RWPE1 (cell line): ENCODE measurements at regions not wholly inside any gene's neighbourhood (a gene's known extent, or its start where the extent isn't known, plus 50 kb on each side); places are given as distances from the start of the nearest gene placed in this dataset.
"Not testable (repeated sequence)": the region's sequence is repeated elsewhere in the genome, so short reads cannot be mapped to it uniquely, and the experiment has no call there.

Source experiments
- CTCF ChIA-PET: fragments of 350-600 bp; sonication (Branson Sonifier 250); formaldehyde crosslinking; extraction: SDS; loops from one replicate; lab custom pipeline; 2021; lab: Yijun Ruan, JAX
- POLR2A ChIA-PET: fragments of 400-600 bp; formaldehyde crosslinking; extraction: SDS; loops from one replicate; lab custom pipeline; 2020; ENCODE audit warnings: antibody characterized with exemption; ENCODE audit not compliant: low non-redundant PET; lab: Yijun Ruan, JAX
- DNase-seq: peaks from one replicate; pipeline ENCODE4 v3.0.0; 2012; ENCODE audit warnings: low spot score
- H3K27ac ChIP-seq: fragments of 450-650 bp; 2 replicates; pipeline ENCODE4 v1.5.1; 2017
- TF ChIP-seq, protein P1 (sequence below): fragments of 450-650 bp; conservative IDR thresholded peaks from 2 replicates; pipeline ENCODE4 v1.5.1; 2017; ENCODE audit warnings: low read depth, mild to moderate bottlenecking

DNA sequence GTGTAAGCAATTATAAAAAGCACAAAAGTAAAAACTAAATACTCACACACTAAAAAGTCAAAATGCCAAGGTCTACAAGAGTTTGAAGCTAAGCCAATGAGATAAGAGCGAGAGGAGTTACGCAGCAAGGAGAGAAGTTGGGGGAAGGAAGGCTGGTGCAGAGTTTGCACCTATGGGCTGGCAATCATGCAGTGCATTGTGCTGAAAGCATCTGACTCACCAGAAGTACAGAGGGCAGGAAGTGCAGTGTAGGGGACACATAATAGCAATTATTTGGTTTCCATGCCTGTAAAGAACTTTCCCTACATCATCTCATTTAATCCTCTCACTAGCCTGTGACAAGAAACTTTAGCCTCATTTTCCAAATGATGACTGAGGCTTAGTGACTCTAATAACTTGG, 142.7 kb upstream of the KYNU start:
- POLR2A ChIA-PET, result no interaction called here
- TF ChIP-seq, protein P1, sequence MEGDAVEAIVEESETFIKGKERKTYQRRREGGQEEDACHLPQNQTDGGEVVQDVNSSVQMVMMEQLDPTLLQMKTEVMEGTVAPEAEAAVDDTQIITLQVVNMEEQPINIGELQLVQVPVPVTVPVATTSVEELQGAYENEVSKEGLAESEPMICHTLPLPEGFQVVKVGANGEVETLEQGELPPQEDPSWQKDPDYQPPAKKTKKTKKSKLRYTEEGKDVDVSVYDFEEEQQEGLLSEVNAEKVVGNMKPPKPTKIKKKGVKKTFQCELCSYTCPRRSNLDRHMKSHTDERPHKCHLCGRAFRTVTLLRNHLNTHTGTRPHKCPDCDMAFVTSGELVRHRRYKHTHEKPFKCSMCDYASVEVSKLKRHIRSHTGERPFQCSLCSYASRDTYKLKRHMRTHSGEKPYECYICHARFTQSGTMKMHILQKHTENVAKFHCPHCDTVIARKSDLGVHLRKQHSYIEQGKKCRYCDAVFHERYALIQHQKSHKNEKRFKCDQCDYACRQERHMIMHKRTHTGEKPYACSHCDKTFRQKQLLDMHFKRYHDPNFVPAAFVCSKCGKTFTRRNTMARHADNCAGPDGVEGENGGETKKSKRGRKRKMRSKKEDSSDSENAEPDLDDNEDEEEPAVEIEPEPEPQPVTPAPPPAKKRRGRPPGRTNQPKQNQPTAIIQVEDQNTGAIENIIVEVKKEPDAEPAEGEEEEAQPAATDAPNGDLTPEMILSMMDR, result no peak
- no peak overlapping the region for H3K27ac ChIP-seq
- CTCF ChIA-PET, result no interaction called here
- DNase-seq, result no peak

DNA sequence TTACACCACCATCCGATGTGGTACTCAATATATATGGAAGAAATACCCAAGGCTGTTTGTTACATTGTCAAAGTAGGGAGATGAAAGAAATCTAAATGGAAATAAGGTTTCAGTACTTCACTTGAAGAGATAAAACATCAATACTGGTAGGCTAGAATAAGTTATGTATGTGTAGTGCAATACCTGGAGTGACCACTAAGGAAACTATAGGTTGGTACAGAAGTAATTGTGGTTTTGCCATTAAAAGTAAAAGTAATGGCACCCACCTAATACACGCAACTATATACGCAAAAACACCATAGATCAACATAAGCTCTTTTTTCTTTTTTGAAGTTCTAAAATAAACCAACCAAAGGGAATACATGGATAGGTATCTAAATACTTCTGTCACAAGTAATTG, 143.2 kb upstream of the KYNU start:
- no peak for DNase-seq
- ChIA-PET CTCF (no interaction called here), POLR2A (no interaction called here)
- TF ChIP-seq, protein P1, result no peak
- no peak overlapping the region for H3K27ac ChIP-seq

DNA sequence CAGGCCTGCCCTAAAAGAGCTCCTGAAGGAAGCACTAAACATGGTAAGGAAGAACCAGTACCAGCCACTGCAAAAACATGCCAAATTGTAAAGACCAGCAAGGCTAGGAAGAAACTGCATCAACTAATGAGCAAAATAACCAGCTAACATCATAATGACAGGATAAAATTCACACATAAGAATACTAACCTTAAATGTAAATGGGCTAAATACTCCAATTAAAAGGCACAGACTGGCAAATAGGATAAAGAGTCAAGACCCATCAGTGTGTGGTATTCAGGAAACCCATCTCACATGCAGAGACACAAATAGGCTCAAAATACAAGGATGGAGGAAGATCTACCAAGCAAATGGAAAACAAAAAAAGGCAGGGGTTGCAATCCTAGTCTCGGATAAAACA, 147.7 kb upstream of the KYNU start:
- H3K27ac ChIP-seq, POLR2A ChIA-PET, CTCF ChIA-PET, DNase-seq: not testable (repeated sequence)

DNA sequence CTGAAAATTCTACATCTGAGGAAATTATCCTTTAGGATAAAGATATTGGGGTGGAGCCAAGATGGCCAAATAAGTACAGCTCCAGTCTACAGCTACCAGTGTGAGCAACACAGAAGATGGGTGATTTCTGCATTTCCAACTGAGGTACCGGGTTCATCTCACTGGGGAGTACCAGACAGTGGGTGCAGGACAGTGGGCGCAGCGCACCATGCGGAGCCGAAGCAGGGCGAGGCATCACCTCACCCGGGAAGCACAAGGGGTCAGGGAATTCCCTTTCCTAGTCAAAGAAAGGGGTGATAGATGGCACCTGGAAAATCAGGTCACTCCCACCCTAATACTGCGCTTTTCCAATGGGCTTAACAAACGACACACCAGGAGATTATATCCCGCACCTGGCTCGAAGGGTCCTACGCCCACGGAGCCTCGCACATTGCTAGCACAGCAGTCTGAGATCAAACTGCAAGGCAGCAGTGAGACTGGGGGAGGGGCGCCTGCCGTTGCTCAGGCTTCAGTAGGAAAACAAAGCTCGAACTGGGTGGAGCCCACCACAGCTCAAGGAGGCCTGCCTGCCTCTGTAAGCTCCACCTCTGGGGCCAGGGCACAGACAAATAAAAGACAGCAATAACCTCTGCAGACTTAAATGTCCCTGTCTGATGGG, 149.5 kb upstream of the KYNU start:
- DNase-seq, H3K27ac ChIP-seq, CTCF ChIA-PET, POLR2A ChIA-PET: not testable (repeated sequence)

DNA sequence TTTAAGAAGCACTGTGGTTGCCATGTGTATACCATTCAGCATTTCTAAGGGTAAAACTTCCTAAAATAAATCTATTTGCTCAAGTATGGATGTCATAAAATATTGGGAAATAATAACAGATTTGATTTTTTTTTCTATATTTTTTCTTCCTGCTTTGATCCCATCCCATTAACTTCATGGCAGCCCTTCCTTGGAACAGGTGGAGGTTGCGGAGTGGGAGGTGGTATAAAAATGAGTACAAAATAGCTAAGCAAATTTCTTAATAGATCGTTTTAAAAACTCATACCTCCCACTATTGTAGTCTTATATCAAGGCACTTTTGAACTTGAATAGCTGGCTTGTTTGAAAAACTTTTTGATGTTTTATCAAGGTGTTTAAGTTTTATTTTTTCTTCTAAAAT, 152.1 kb upstream of the KYNU start:
- CTCF ChIA-PET, result no interaction called here
- POLR2A ChIA-PET, result no interaction called here
- no peak for DNase-seq
- H3K27ac ChIP-seq, result no peak overlapping the region
- TF ChIP-seq, protein P1, result no peak

DNA sequence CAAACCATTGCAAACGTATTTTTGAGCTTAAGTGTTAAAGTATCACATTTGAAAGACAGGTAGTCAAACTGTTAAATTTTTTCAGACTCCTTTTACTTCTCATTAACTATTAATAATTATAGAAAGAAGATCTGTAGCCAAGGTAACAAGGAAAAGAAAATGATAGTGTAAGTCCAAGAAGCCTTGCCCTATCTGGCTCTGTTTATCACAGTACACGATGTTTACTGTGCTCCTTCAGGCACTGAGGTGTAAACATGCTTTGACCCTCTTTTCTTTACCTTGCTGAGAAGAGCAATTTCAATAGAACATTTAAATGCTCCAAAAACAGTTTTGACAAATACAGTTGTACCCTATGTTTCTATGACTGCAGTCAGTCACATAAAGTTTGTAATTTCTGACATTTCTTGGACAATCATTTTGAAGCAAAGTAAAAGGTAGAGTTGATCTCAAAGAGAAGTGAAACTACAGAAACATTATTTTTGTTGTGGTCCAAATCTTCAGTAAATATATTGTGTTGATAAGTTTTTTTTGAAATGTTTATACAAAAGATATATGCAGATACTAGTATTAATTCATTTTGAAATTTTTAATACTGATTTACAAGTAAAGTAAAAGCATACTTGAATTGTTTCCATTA, 152.6 kb upstream of the KYNU start:
- POLR2A ChIA-PET, result no interaction called here
- CTCF ChIA-PET, result interaction anchor here (0.6 kb wide), 1 partner anchor 358 kb away, joined by 4 read pairs; no protein-coding TSS in a partner anchor
- H3K27ac ChIP-seq, result no peak overlapping the region
- no peak for DNase-seq
- TF ChIP-seq, protein P1, result no peak

DNA sequence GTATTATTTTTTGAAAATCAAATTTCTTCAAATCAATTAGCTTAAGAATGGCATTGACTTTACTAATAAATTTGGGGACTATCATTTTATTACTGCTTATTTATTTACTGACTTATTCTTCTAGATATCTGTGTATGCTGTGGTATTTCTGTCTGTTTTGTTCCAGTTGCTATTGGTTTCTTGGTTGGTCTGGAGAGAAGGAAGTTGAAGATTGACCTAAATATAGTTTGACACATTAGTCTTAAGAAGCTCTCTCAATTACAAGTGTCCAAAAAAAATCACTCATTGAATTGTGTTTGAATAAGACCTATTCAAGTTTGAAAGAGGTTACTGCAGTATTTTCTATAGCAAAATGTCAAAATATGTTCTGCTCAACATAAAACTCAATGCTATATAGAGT, 153.3 kb upstream of the KYNU start:
- ChIA-PET POLR2A (no interaction called here), CTCF (interaction anchor here (0.6 kb wide), 1 partner anchor 358 kb away, joined by 4 read pairs; no protein-coding TSS in a partner anchor)
- no peak overlapping the region for H3K27ac ChIP-seq
- no peak for DNase-seq
- TF ChIP-seq, protein P1, result no peak
